ENCODE measurements at regions not wholly inside any gene's neighbourhood (a gene's known extent, or its start where the extent isn't known, plus 50 kb on each side); places are given as distances from the start of the nearest gene placed in this dataset.

- intact Hi-C loops (cut with DNase I) = no loop called here
- TF ChIP-seq POLR2A (IDR thresholded peaks at IDR 0.05) (no peak), EP300 (IDR thresholded peaks at IDR 0.05) (no peak), CTCF (IDR thresholded peaks at IDR 0.05) (no peak)
- no peaks in the 10 kb centered on the region for H3K36me3 ChIP-seq
- H3K9me3 ChIP-seq = no peaks in the 10 kb centered on the region
- H3K27ac ChIP-seq = no peak overlapping the region
- H3K4me3 ChIP-seq = no peak overlapping the region
- no peaks in the 10 kb centered on the region for H3K27me3 ChIP-seq
- WGBS, 3 donors = 92 to 95% (median 94%) methylated on average over 4 of the region's 4 CpGs
- H3K4me1 ChIP-seq (ENCODE audit: insufficient read depth) = peaks cover 3% of the 10 kb centered on the region
- DNase-seq = no peak
These were observed 125.9 kb downstream of the SEMA6D start for GRCh38 chr15:47843124-47843663.

GRCh38 chr15:47844437-47844836 lies 127.1 kb downstream of the SEMA6D start:
- H3K9me3 ChIP-seq = no peaks in the 10 kb centered on the region
- H3K36me3 ChIP-seq = no peaks in the 10 kb centered on the region
- H3K27me3 ChIP-seq = no peaks in the 10 kb centered on the region
- H3K27ac ChIP-seq = no peak overlapping the region
- peaks cover 3% of the 10 kb centered on the region for H3K4me1 ChIP-seq (ENCODE audit: insufficient read depth)
- no peak for TF ChIP-seq POLR2A (IDR thresholded peaks at IDR 0.05)
- no peak for TF ChIP-seq EP300 (IDR thresholded peaks at IDR 0.05)
- TF ChIP-seq CTCF (IDR thresholded peaks at IDR 0.05) = no peak
- no peak for DNase-seq
- no peak overlapping the region for H3K4me3 ChIP-seq
- intact Hi-C loops (cut with DNase I) = no loop called here
- 85 to 95% (median 94%) methylated on average over 2 of the region's 2 CpGs for WGBS, 3 donors

- Histone ChIP-seq H3K36me3 (no peaks in the 10 kb centered on the region), H3K4me1 (ENCODE audit: insufficient read depth) (peaks cover 3% of the 10 kb centered on the region), H3K9me3 (no peaks in the 10 kb centered on the region), H3K27me3 (no peaks in the 10 kb centered on the region), H3K4me3 (no peak overlapping the region), H3K27ac (no peak overlapping the region)
- intact Hi-C loops (cut with DNase I) = no loop called here
- TF ChIP-seq EP300 (IDR thresholded peaks at IDR 0.05) (no peak), CTCF (IDR thresholded peaks at IDR 0.05) (no peak), POLR2A (IDR thresholded peaks at IDR 0.05) (no peak)
- DNase-seq = no peak
- 5 to 22% (median 10%) methylated on average over 2 of the region's 2 CpGs for WGBS, 3 donors
These were observed 129.0 kb downstream of the SEMA6D start for GRCh38 chr15:47846128-47846868.

GRCh38 chr15:47846876-47847275 lies 129.6 kb downstream of the SEMA6D start:
- intact Hi-C loops (cut with DNase I) = no loop called here
- WGBS, 3 donors = 22 to 35% (median 31%) methylated on average over 3 of the region's 3 CpGs
- TF ChIP-seq EP300 (IDR thresholded peaks at IDR 0.05) (no peak), POLR2A (IDR thresholded peaks at IDR 0.05) (no peak), CTCF (IDR thresholded peaks at IDR 0.05) (no peak)
- no peaks in the 10 kb centered on the region for H3K9me3 ChIP-seq
- H3K4me3 ChIP-seq = no peak overlapping the region
- H3K27ac ChIP-seq = no peak overlapping the region
- H3K36me3 ChIP-seq = no peaks in the 10 kb centered on the region
- peaks cover 3% of the 10 kb centered on the region for H3K4me1 ChIP-seq (ENCODE audit: insufficient read depth)
- DNase-seq = no peak
- no peaks in the 10 kb centered on the region for H3K27me3 ChIP-seq

Measured in ovary (tissue), 7 donors.